IMR-90 (cell line): ENCODE measurements at regions not wholly inside any gene's neighbourhood (a gene's known extent, or its start where the extent isn't known, plus 50 kb on each side); places are given as distances from the start of the nearest gene placed in this dataset.

ENCODE experiments used
- ATAC-seq: fragments of 200-7000 bp; cut with Tn5 transposase; 2 replicates; pipeline ENCODE4 v1.9.1; 2020; ENCODE audit warnings: low read depth, mild to moderate bottlenecking, moderate library complexity
- BruUV-seq: library from RNA; stranded (reverse); fragments of 400-500 nt; replicated peaks from 2 replicates; lab custom pipeline; 2021; lab: Mats Ljungman, UMichigan
- CTCF ChIA-PET: fragments of 300-600 bp; formaldehyde crosslinking; extraction: SDS; loops from one replicate; lab custom pipeline; 2021; ENCODE audit warnings: antibody characterized with exemption; lab: Yijun Ruan, JAX
- POLR2A ChIA-PET: fragments of 300-600 bp; sonication (Branson Sonifier 250); formaldehyde crosslinking; loops from one replicate; lab custom pipeline; 2022; ENCODE audit warnings: antibody characterized with exemption; ENCODE audit not compliant: unreplicated experiment; lab: Charles Lee
- DNase-seq: peaks from one replicate; pipeline ENCODE4 v3.0.0; 2013
- H2AFZ ChIP-seq: replicated peaks from 2 replicates; pipeline ENCODE3; 2013; ENCODE audit warnings: low read length, mild to moderate bottlenecking; ENCODE audit not compliant: poor library complexity
- H2AK5ac ChIP-seq: 2 replicates; pipeline ENCODE4 v1.6.1; 2013; ENCODE audit warnings: low read depth, low read length, inconsistent platforms
- H2AK9ac ChIP-seq: replicated peaks from 2 replicates; pipeline ENCODE3; 2013; ENCODE audit warnings: mild to moderate bottlenecking, low read depth, low read length, moderate library complexity; ENCODE audit not compliant: poor library complexity
- H2BK120ac ChIP-seq: 2 replicates; pipeline ENCODE4 v1.6.1; 2013; ENCODE audit warnings: low read depth, low read length, inconsistent platforms
- H2BK15ac ChIP-seq: 3 replicates; pipeline ENCODE4 v1.6.1; 2013; ENCODE audit warnings: low read depth, low read length, inconsistent platforms
- H2BK20ac ChIP-seq: 2 replicates; pipeline ENCODE4 v1.6.1; 2013; ENCODE audit warnings: low read depth, mild to moderate bottlenecking, inconsistent platforms, low read length, moderate library complexity
- H2BK5ac ChIP-seq: 2 replicates; pipeline ENCODE4 v1.6.1; 2013; ENCODE audit warnings: mild to moderate bottlenecking, low read depth, low read length, inconsistent platforms; ENCODE audit not compliant: poor library complexity, severe bottlenecking
- H3K14ac ChIP-seq: replicated peaks from 2 replicates; pipeline ENCODE4 v1.6.1; 2013; ENCODE audit warnings: low read depth, low read length, inconsistent platforms
- H3K18ac ChIP-seq: 2 replicates; pipeline ENCODE4 v1.6.1; 2013; ENCODE audit warnings: low read depth, low read length, control low read depth
- H3K23ac ChIP-seq: 2 replicates; pipeline ENCODE4 v1.6.1; 2013; ENCODE audit warnings: low read depth, low read length, inconsistent platforms
- H3K27ac ChIP-seq: 2 replicates; pipeline ENCODE4 v1.5.1; 2013; ENCODE audit warnings: mild to moderate bottlenecking, control low read depth, low read length; ENCODE audit not compliant: insufficient read depth
- H3K27me3 ChIP-seq: 2 replicates; pipeline ENCODE4 v1.6.1; 2013; ENCODE audit warnings: low read length; ENCODE audit not compliant: control insufficient read depth, insufficient read depth
- H3K36me3 ChIP-seq: 2 replicates; pipeline ENCODE4 v1.6.1; 2013; ENCODE audit warnings: low read length, mixed read lengths; ENCODE audit not compliant: control insufficient read depth, insufficient read depth
- H3K4ac ChIP-seq: 2 replicates; pipeline ENCODE4 v1.6.1; 2013; ENCODE audit warnings: low read depth, low read length, inconsistent platforms
- H3K4me1 ChIP-seq: 2 replicates; pipeline ENCODE4 v1.6.1; 2013; ENCODE audit warnings: low read length, mixed read lengths; ENCODE audit not compliant: control insufficient read depth, insufficient read depth
- H3K4me2 ChIP-seq: 2 replicates; pipeline ENCODE4 v1.6.1; 2013; ENCODE audit warnings: low read depth, mild to moderate bottlenecking, control low read depth, low read length, moderate library complexity
- H3K4me3 ChIP-seq: 2 replicates; pipeline ENCODE4 v1.5.1; 2013; ENCODE audit warnings: low read depth, mild to moderate bottlenecking, control low read depth, low read length, moderate library complexity; ENCODE audit not compliant: insufficient read depth
- H3K56ac ChIP-seq: 2 replicates; pipeline ENCODE4 v1.6.1; 2013; ENCODE audit warnings: low read length, inconsistent platforms; ENCODE audit not compliant: insufficient read depth; ENCODE audit errors: extremely low read depth
- H3K79me1 ChIP-seq, 2 experiments: 2 replicates each; pipeline ENCODE4 v1.6.1; 2013; ENCODE audit warnings: low read length in 2 of 2, inconsistent platforms in 1 of 2, low read depth in 1 of 2
- H3K9ac ChIP-seq: 2 replicates; pipeline ENCODE4 v1.6.1; 2013; ENCODE audit warnings: low read depth, low read length, control low read depth
- H3K9me1 ChIP-seq: 2 replicates; pipeline ENCODE4 v1.6.1; 2013; ENCODE audit warnings: low read length, inconsistent platforms; ENCODE audit not compliant: insufficient read depth
- H3K9me3 ChIP-seq: 2 replicates; pipeline ENCODE4 v1.6.1; 2013; ENCODE audit warnings: low read length; ENCODE audit not compliant: control insufficient read depth, insufficient read depth
- H4K20me1 ChIP-seq: 2 replicates; pipeline ENCODE4 v1.6.1; 2013; ENCODE audit warnings: low read length, inconsistent platforms; ENCODE audit not compliant: insufficient read depth
- H4K5ac ChIP-seq: 2 replicates; pipeline ENCODE4 v1.6.1; 2013; ENCODE audit warnings: mild to moderate bottlenecking, low read depth, low read length, control low read depth
- H4K8ac ChIP-seq, 2 experiments: 2 replicates each; pipeline ENCODE4 v1.6.1; 2013; ENCODE audit warnings: low read depth in 2 of 2, low read length in 2 of 2, control low read depth in 1 of 2, inconsistent platforms in 1 of 2
- H4K91ac ChIP-seq: 2 replicates; pipeline ENCODE4 v1.6.1; 2013; ENCODE audit warnings: low read depth, low read length, inconsistent platforms; ENCODE audit not compliant: insufficient read depth
- BHLHE40 ChIP-seq: fragments of 150-350 bp; IDR thresholded peaks from 2 replicates; pipeline ENCODE4 v1.6.1; 2016; ENCODE audit warnings: mild to moderate bottlenecking, low read depth, low read length
- CEBPB ChIP-seq: IDR thresholded peaks from 2 replicates; pipeline ENCODE4 v1.6.1; 2012; ENCODE audit warnings: low read depth, low read length, improper control_type of control experiment
- CHD1 ChIP-seq: IDR thresholded peaks from 2 replicates; pipeline ENCODE4 v1.6.1; 2012; ENCODE audit warnings: low read depth, low read length, improper control_type of control experiment
- FOS ChIP-seq: fragments of 150-350 bp; IDR thresholded peaks from 2 replicates; pipeline ENCODE4 v1.6.1; 2016; ENCODE audit warnings: low read depth, low read length
- MAFK ChIP-seq: IDR thresholded peaks from 2 replicates; pipeline ENCODE4 v1.6.1; 2012; ENCODE audit warnings: low read depth, low read length, improper control_type of control experiment
- MAZ ChIP-seq: IDR thresholded peaks from 2 replicates; pipeline ENCODE4 v1.6.1; 2012; ENCODE audit warnings: low read depth, mild to moderate bottlenecking, low read length, improper control_type of control experiment, moderate library complexity, borderline replicate concordance
- MXI1 ChIP-seq: IDR thresholded peaks from 2 replicates; pipeline ENCODE4 v1.6.1; 2012; ENCODE audit warnings: low read depth, mild to moderate bottlenecking, low read length, moderate library complexity, borderline replicate concordance
- NFE2L2 ChIP-seq: fragments of 150-350 bp; IDR thresholded peaks from 2 replicates; pipeline ENCODE4 v1.6.1; 2016; ENCODE audit warnings: low read depth, mild to moderate bottlenecking, low read length
- POLR2A ChIP-seq: IDR thresholded peaks from 2 replicates; pipeline ENCODE4 v1.6.1; 2012; ENCODE audit warnings: mild to moderate bottlenecking, low read depth, low read length
- RAD21 ChIP-seq: IDR thresholded peaks from 2 replicates; pipeline ENCODE4 v1.6.1; 2012; ENCODE audit warnings: low read length, improper control_type of control experiment
- RCOR1 ChIP-seq: IDR thresholded peaks from 2 replicates; pipeline ENCODE4 v1.6.1; 2012; ENCODE audit warnings: mild to moderate bottlenecking, low read length, improper control_type of control experiment; ENCODE audit not compliant: insufficient replicate concordance
- RFX5 ChIP-seq: IDR thresholded peaks from 2 replicates; pipeline ENCODE4 v1.8.0; 2012; ENCODE audit warnings: low read depth, mild to moderate bottlenecking, low read length, moderate library complexity
- SMC3 ChIP-seq: fragments of 150-350 bp; IDR thresholded peaks from 2 replicates; pipeline ENCODE4 v1.6.1; 2016; ENCODE audit warnings: low read depth, mild to moderate bottlenecking, antibody characterized with exemption, low read length, moderate library complexity
- WGBS, 2 experiments: methylation state at CpG; one replicate each; pipeline versions ENCODE4 v1.1.5 to v1.1.7; 2013; ENCODE audit warnings: missing lambda C conversion rate in 2 of 2; ENCODE audit not compliant: insufficient read length in 1 of 2; ENCODE audit errors: extremely low coverage in 2 of 2; 5-methylcytosine and 5-hydroxymethylcytosine counted together
- dilution Hi-C: fragments of 300-500 bp; cut with HindIII; formaldehyde crosslinking; loops from one replicate; pipeline ENCODE4 v1.14.3; 2018; ENCODE audit warnings: low sequenced_read_pairs; ENCODE audit not compliant: unreplicated experiment
- in situ Hi-C: fragments of 300-500 bp; cut with MboI; formaldehyde crosslinking; loops from 3 replicates; pipeline ENCODE4 v1.14.3; 2019; ENCODE audit warnings: low sequenced_read_pairs, inconsistent platforms, mixed read lengths
- intact Hi-C: fragments of 100-400 bp; cut with micrococcal nuclease; formaldehyde crosslinking; loops from 2 replicates; pipeline ENCODE4 v1.10.0; 2022
- TF ChIP-seq, protein P1 (sequence below): conservative IDR thresholded peaks from 2 replicates; pipeline ENCODE4 v1.5.1; 2012; ENCODE audit warnings: mild to moderate bottlenecking, low read depth, low read length, improper control_type of control experiment
- TF ChIP-seq, protein P2 (sequence below): fragments of 150-350 bp; IDR thresholded peaks from 2 replicates; pipeline ENCODE4 v1.6.1; 2017; ENCODE audit warnings: mild to moderate bottlenecking, antibody characterized with exemption, low read length, low read depth
- TF ChIP-seq, protein P3 (sequence below): fragments of 150-350 bp; IDR thresholded peaks from 2 replicates; pipeline ENCODE4 v1.6.1; 2016; ENCODE audit warnings: low read depth, mild to moderate bottlenecking, low read length, moderate library complexity, borderline replicate concordance

DNA sequence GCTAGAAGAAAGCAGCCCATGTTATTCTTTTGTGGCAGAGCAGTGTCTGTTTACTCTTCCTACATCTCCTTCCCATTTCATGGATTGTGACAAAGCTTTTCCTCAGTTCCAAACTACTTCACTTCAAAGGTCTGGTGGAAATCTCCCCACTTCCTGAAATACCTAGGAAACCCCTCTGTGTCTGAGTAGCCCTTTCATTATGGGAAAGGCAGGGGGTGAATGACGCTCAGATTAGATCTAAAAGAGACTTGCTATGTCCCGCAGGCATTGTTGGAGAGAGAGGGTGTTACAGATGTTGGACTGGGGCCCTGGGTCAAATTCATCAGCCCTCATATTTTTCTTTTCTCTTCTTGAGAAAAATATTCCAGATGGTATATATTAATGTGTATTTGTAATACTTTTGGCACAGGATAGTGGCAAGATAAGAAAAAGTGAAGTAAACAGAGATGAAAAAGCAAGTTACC is 675.0 kb downstream of the IRS1 start:
- POLR2A ChIA-PET: interaction anchor here (0.5 kb wide), 1 partner anchor 359 kb away, joined by 3 read pairs; no protein-coding TSS in a partner anchor
- peak overlapping the region; percentile 32 for H3K4me2 ChIP-seq
- intact Hi-C loops: no loop called here

More for the DNA sequence above, 675.0 kb downstream of the IRS1 start:
- Histone ChIP-seq H2AK5ac (peak overlapping the region; percentile 20; the same call in 1 of the 2 replicates), H3K4me1 (peaks cover 4% of the 10 kb centered on the region), H3K79me1 (no peaks in the 10 kb centered on the region), H2AFZ (peak overlapping the region; percentile 67), H2BK15ac (peak overlapping the region; percentile 59; the same call in 2 of the 3 replicates), H2BK120ac (peak overlapping the region; percentile 96), H3K18ac (peak overlapping the region; percentile 85), H3K56ac (peak overlapping the region; percentile 16), H2BK20ac (peak overlapping the region; percentile 93), H4K91ac (peak overlapping the region; percentile 51; the same call in 1 of the 2 replicates), H3K27ac (peak overlapping the region; percentile 32; the same call in 1 of the 2 replicates), H4K5ac (peak overlapping the region; percentile 78), H3K4ac (peak overlapping the region; percentile 84), H4K20me1 (no peaks in the 10 kb centered on the region), H3K36me3 (no peaks in the 10 kb centered on the region), H2AK9ac (no peak overlapping the region), H3K9me3 (no peaks in the 10 kb centered on the region), H4K8ac (peak overlapping the region; percentile 68 to 69; a peak in 3 of 4 replicates), H3K9ac (peak overlapping the region; percentile 40), H3K23ac (peak overlapping the region; percentile 88), H3K27me3 (no peaks in the 10 kb centered on the region), H3K4me3 (no peak overlapping the region), H3K9me1 (no peaks in the 10 kb centered on the region), H2BK5ac (peak overlapping the region; percentile 52), H3K14ac (peak overlapping the region; percentile 90; the same call in 1 of the 2 replicates)
- no peak for TF ChIP-seq RFX5
- no peak for TF ChIP-seq MAZ
- TF ChIP-seq RCOR1: no peak
- TF ChIP-seq MXI1: no peak
- TF ChIP-seq SMC3: no peak
- no peak for TF ChIP-seq MAFK
- no peak for TF ChIP-seq CHD1
- no peak for TF ChIP-seq CEBPB
- no peak for TF ChIP-seq POLR2A
- TF ChIP-seq NFE2L2: no peak
- TF ChIP-seq FOS: no peak
- TF ChIP-seq BHLHE40: no peak
- TF ChIP-seq, protein P1, sequence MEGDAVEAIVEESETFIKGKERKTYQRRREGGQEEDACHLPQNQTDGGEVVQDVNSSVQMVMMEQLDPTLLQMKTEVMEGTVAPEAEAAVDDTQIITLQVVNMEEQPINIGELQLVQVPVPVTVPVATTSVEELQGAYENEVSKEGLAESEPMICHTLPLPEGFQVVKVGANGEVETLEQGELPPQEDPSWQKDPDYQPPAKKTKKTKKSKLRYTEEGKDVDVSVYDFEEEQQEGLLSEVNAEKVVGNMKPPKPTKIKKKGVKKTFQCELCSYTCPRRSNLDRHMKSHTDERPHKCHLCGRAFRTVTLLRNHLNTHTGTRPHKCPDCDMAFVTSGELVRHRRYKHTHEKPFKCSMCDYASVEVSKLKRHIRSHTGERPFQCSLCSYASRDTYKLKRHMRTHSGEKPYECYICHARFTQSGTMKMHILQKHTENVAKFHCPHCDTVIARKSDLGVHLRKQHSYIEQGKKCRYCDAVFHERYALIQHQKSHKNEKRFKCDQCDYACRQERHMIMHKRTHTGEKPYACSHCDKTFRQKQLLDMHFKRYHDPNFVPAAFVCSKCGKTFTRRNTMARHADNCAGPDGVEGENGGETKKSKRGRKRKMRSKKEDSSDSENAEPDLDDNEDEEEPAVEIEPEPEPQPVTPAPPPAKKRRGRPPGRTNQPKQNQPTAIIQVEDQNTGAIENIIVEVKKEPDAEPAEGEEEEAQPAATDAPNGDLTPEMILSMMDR: no peak
- TF ChIP-seq, protein P2, sequence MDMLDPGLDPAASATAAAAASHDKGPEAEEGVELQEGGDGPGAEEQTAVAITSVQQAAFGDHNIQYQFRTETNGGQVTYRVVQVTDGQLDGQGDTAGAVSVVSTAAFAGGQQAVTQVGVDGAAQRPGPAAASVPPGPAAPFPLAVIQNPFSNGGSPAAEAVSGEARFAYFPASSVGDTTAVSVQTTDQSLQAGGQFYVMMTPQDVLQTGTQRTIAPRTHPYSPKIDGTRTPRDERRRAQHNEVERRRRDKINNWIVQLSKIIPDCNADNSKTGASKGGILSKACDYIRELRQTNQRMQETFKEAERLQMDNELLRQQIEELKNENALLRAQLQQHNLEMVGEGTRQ: no peak
- TF ChIP-seq, protein P3, sequence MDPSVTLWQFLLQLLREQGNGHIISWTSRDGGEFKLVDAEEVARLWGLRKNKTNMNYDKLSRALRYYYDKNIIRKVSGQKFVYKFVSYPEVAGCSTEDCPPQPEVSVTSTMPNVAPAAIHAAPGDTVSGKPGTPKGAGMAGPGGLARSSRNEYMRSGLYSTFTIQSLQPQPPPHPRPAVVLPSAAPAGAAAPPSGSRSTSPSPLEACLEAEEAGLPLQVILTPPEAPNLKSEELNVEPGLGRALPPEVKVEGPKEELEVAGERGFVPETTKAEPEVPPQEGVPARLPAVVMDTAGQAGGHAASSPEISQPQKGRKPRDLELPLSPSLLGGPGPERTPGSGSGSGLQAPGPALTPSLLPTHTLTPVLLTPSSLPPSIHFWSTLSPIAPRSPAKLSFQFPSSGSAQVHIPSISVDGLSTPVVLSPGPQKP: no peak
- no peak for TF ChIP-seq RAD21
- dilution Hi-C loops: no loop called here
- CTCF ChIA-PET: no interaction called here
- no TSS peak for BruUV-seq
- ATAC-seq: peak; percentile 69
- in situ Hi-C loops: no loop called here
- peak; percentile 23 for DNase-seq
- no CpG with 5 or more reads among the region's 2 CpGs for WGBS, 2 experiments
